Epithelial cell of esophagus (primary cell): ENCODE measurements at regions not wholly inside any gene's neighbourhood (a gene's known extent, or its start where the extent isn't known, plus 50 kb on each side); places are given as distances from the start of the nearest gene placed in this dataset.

Experiments
- DNase-seq: peaks from one replicate; pipeline ENCODE4 v3.0.0; 2010; ENCODE audit warnings: low read depth
- H3K4me3 ChIP-seq: 2 replicates; pipeline ENCODE4 v1.5.1; 2011; ENCODE audit warnings: mild to moderate bottlenecking, low read length, control low read depth
- TF ChIP-seq, protein P1 (sequence below): IDR thresholded peaks from 2 replicates; pipeline ENCODE4 v1.5.1; 2011; ENCODE audit warnings: low read depth, mild to moderate bottlenecking, low read length, control low read depth, inconsistent platforms; ENCODE audit not compliant: insufficient read depth; ENCODE audit errors: missing control alignments

DNA sequence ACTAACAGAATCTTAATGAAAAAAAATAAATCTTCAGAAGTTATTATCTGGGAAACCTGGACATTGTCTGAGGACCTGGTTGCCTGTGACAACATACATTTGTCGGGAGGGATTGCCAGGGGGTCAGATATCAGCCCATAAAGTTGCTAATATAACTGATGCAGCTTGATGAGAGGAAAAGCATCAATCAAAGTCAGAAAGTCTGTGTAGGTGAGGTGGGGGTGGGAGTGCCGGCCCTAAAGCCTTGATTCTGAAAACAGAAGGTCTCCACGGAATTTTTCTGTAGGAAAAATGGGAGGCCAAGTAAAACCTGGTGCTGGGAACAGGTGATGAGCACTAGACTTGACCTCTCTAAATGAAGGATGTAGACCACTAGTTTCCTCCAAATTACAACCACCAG is 281.8 kb downstream of the FGFR2 start:
- DNase-seq = no peak
- no peak overlapping the region for H3K4me3 ChIP-seq
- TF ChIP-seq, protein P1, sequence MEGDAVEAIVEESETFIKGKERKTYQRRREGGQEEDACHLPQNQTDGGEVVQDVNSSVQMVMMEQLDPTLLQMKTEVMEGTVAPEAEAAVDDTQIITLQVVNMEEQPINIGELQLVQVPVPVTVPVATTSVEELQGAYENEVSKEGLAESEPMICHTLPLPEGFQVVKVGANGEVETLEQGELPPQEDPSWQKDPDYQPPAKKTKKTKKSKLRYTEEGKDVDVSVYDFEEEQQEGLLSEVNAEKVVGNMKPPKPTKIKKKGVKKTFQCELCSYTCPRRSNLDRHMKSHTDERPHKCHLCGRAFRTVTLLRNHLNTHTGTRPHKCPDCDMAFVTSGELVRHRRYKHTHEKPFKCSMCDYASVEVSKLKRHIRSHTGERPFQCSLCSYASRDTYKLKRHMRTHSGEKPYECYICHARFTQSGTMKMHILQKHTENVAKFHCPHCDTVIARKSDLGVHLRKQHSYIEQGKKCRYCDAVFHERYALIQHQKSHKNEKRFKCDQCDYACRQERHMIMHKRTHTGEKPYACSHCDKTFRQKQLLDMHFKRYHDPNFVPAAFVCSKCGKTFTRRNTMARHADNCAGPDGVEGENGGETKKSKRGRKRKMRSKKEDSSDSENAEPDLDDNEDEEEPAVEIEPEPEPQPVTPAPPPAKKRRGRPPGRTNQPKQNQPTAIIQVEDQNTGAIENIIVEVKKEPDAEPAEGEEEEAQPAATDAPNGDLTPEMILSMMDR = no peak

DNA sequence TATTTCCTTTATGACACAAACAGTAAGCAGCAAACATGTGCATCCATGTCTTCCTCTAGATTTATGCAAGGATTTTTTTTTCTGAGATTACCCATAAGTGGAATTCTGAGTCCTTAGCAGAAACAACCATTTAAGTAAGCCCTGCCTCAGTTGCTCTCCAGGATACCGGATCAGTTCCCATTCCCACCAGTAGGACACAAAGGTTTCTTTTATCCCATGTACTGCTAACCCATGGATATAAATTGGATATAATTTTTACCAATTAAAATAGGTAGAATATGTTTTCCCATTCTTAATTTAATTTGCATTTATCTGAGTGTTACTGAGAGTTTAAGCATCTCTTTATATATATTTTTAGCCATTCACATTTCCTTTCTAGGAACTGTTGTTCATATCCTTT is 280.9 kb downstream of the FGFR2 start:
- TF ChIP-seq, protein P1 = peak; percentile 14
- no peak overlapping the region for H3K4me3 ChIP-seq
- no peak for DNase-seq

DNA sequence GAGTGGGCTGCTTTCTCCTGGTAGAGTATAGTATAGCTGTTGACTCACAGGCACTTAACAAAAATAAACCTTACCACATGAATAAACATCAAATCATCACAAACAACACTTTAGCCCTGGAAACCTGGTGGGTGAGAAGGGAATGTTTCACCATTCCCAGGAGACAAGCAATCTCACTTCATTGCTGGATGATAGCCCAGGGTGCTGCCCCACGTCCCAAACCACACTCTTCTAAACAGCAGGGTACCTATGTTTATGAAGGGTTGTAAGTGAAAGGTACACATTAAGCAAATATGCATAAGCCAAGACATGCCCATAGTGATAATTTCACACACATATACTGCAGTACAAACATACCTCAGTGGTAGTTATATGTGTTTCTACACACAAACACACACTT is 276.2 kb downstream of the FGFR2 start:
- DNase-seq = peak; percentile 76
- TF ChIP-seq, protein P1 = no peak
- no peak overlapping the region for H3K4me3 ChIP-seq

DNA sequence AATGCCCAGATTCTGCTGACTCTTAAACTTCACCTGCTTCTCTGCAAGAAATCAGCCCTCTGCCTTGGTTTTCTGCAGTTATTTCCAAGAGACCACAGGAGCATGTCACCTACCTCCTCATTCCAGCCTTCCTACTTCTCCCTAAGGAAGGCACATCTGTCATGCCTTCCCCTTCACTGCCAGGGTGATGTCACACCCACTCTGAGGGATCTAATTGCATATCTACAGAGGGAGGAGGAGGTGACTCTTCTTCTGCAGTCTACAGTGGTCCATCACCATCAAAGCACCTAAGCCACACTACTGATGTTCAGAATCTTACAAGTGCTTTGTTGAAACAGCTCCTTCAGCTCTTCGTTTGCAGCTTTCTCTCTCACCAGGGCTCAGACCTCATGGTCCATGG is 275.5 kb downstream of the FGFR2 start:
- DNase-seq = no peak
- TF ChIP-seq, protein P1 = no peak

DNA sequence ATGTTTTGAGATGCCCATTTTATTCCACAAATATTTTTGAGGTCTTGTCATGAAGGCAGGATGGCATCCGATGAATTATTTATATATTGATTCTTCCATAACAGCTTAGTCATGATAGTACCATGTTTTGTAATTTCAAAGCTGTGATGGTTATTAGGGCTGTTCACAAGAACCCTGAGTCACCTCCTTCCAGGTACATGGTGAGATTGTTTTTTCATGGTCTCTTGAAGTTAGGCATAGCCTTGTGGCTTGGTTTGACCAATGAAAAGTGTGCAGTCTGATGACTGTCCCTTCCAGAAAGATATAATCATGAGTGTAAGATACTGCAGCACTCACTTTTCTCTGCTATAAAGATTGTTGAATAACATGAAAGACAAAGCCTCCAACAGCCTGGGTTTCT is 274.8 kb downstream of the FGFR2 start:
- DNase-seq = peak; percentile 87
- TF ChIP-seq, protein P1 = no peak
- H3K4me3 ChIP-seq = no peak overlapping the region

More for the DNA sequence above, 275.5 kb downstream of the FGFR2 start:
- no peak overlapping the region for H3K4me3 ChIP-seq

DNA sequence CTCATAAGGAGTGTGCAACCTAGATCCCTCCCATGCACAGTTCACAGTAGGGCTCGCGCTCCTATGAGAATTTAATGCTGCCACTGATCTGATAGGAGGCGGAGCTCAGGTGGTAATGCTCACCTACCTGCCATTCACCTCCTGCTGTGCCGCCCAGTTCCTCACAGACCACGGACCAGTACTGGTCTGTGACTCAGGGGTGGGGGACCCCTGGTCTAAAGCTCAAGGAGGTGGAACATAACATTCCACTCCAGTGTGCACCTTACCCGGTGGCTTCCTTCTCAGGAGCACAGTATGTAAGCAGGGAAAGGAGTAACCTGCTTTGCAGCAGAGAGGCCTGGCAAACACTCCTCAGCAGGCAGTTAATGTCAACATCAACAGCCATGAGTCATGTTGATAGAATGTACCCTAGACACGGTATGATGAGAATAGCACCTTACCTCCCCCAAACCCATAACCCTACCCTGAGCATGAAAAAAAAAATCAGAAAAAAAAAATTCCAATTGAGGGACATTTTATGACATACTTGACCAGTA is 273.5 kb downstream of the FGFR2 start:
- no peak overlapping the region for H3K4me3 ChIP-seq
- TF ChIP-seq, protein P1 = no peak

DNA sequence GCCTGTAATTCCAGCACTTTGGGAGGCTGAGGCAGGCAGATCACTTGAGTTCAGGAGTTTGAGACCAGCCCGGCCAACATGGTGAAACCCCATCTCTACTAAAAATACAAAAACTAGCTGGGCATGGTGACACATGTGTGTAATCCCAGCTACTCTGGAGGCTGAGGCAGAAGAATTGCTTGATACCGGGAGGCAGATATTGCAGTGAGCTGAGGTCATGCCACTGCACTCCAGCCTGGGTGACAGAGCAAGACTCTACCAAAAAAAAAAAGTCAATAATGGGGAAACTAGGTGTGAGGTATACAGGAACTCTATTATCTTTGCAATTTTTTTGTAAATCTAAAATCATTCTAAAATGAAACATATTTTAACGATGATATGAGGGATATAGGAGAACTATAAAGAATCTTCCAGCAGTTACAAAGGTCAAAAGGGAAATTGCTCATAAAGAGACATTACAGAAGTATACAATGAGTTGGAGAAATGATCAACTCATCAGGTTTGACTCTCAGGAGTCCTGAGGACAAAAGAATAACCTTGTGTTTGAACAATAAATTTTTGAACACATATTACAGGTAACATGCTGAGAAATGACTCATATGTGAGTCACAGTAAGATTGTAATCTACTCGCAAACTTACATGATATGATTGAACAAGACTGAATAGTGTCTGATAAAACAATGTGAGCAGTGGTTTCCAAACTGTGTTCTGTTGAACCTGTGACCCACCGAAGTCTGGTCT is 272.6 kb downstream of the FGFR2 start:
- H3K4me3 ChIP-seq = no peak overlapping the region
- TF ChIP-seq, protein P1 = no peak
- peak; percentile 92 for DNase-seq

More for the DNA sequence above, 273.5 kb downstream of the FGFR2 start:
- peak; percentile 84 for DNase-seq
